Common myeloid progenitor, CD34-positive (primary cell): ENCODE measurements at regions not wholly inside any gene's neighbourhood (a gene's known extent, or its start where the extent isn't known, plus 50 kb on each side); places are given as distances from the start of the nearest gene placed in this dataset.

Experiments
- CTCF ChIA-PET: fragments of 350-600 bp; sonication (Branson Sonifier 250); formaldehyde crosslinking; loops from one replicate; lab custom pipeline; 2021; ENCODE audit warnings: antibody characterized with exemption; lab: Charles Lee
- POLR2A ChIA-PET: fragments of 350-600 bp; sonication (Branson Sonifier 250); formaldehyde crosslinking; loops from one replicate; lab custom pipeline; 2021; ENCODE audit warnings: antibody characterized with exemption; lab: Charles Lee
- DNase-seq, 3 donors: peaks; one replicate each; pipeline versions ENCODE4 v3.0.0 to v3.0.0-alpha.2; 2013
- H3K27ac ChIP-seq, 2 experiments: 1 replicate in 1 of 2; 2 replicates in 1 of 2; pipeline ENCODE4 v1.7.0; 2013; ENCODE audit warnings: inconsistent platforms in 2 of 2, low read length in 2 of 2, mild to moderate bottlenecking in 2 of 2, low read depth in 1 of 2, moderate library complexity in 1 of 2; ENCODE audit not compliant: severe bottlenecking in 2 of 2, insufficient read depth in 1 of 2, poor library complexity in 1 of 2
- H3K27me3 ChIP-seq, 5 experiments: replicated peaks in 2 of 5; 1 replicate in 3 of 5; 2 replicates in 2 of 5; pipeline versions ENCODE4 v1.6.1 to v1.7.0; 2013; ENCODE audit warnings: low read length in 4 of 5, mild to moderate bottlenecking in 2 of 5, moderate library complexity in 2 of 5, inconsistent platforms in 1 of 5; ENCODE audit not compliant: insufficient read depth in 5 of 5, control insufficient read depth in 4 of 5
- H3K36me3 ChIP-seq, 4 experiments: 1 replicate in 2 of 4; 2 replicates in 2 of 4; pipeline versions ENCODE4 v1.6.1 to v1.7.0; 2013; ENCODE audit warnings: low read length in 3 of 4, control low read depth in 1 of 4, mild to moderate bottlenecking in 1 of 4; ENCODE audit not compliant: control insufficient read depth in 4 of 4, insufficient read depth in 4 of 4
- H3K4me1 ChIP-seq, 4 experiments: 1 replicate in 3 of 4; 2 replicates in 1 of 4; pipeline versions ENCODE4 v1.6.1 to v1.7.1; 2013; ENCODE audit warnings: low read length in 3 of 4, mild to moderate bottlenecking in 3 of 4, control low read depth in 1 of 4, inconsistent platforms in 1 of 4, moderate library complexity in 1 of 4; ENCODE audit not compliant: control insufficient read depth in 4 of 4, insufficient read depth in 4 of 4; ENCODE audit errors: control extremely low read depth in 1 of 4
- H3K4me3 ChIP-seq, 7 experiments: 1 replicate in 4 of 7; 2 replicates in 3 of 7; pipeline versions ENCODE4 v1.5.1 to v1.7.0; 2013; ENCODE audit warnings: mild to moderate bottlenecking in 7 of 7, low read length in 6 of 7, moderate library complexity in 6 of 7, inconsistent platforms in 2 of 7, low read depth in 2 of 7, control low read depth in 1 of 7; ENCODE audit not compliant: insufficient read depth in 4 of 7, control insufficient read depth in 1 of 7; ENCODE audit errors: extremely low read depth in 1 of 7
- H3K9me3 ChIP-seq, 5 experiments: 1 replicate in 4 of 5; 2 replicates in 1 of 5; pipeline versions ENCODE4 v1.6.1 to v1.7.1; 2013; ENCODE audit warnings: low read length in 4 of 5, mild to moderate bottlenecking in 2 of 5, inconsistent platforms in 1 of 5, low read depth in 1 of 5, moderate library complexity in 1 of 5; ENCODE audit not compliant: control insufficient read depth in 4 of 5, insufficient read depth in 2 of 5; ENCODE audit errors: control extremely low read depth in 1 of 5
- WGBS: methylation state at CpG from one replicate; pipeline ENCODE4 v1.1.5; 2013; ENCODE audit not compliant: insufficient coverage; 5-methylcytosine and 5-hydroxymethylcytosine counted together

GRCh38 chr2:156883804-156884203 is 373.7 kb upstream of the GALNT5 start:
- 63% methylated on average over 3 of the region's 3 CpGs for WGBS
- H3K4me3 ChIP-seq, result no peak overlapping the region
- H3K9me3 ChIP-seq, result peaks cover 0 to 3% (median 0%) of the 10 kb centered on the region in 5 experiments
- CTCF ChIA-PET, result no interaction called here
- H3K4me1 ChIP-seq, result no peaks in the 10 kb centered on the region
- DNase-seq, result peak in 2 of 3 donors; percentile 61 to 65
- POLR2A ChIA-PET, result no interaction called here
- no peak overlapping the region for H3K27ac ChIP-seq
- no peaks in the 10 kb centered on the region for H3K36me3 ChIP-seq
- H3K27me3 ChIP-seq, result peaks cover 4 to 58% (median 27%) of the 10 kb centered on the region in 5 experiments

- H3K4me1 ChIP-seq, result no peaks in the 10 kb centered on the region
- peaks cover 4 to 59% (median 27%) of the 10 kb centered on the region in 5 experiments for H3K27me3 ChIP-seq
- 100% methylated on average over 2 of the region's 3 CpGs for WGBS
- H3K9me3 ChIP-seq, result peaks cover 0 to 3% (median 0%) of the 10 kb centered on the region in 5 experiments
- ChIA-PET POLR2A (no interaction called here), CTCF (no interaction called here)
- DNase-seq, result no peak
- no peak overlapping the region for H3K27ac ChIP-seq
- no peak overlapping the region for H3K4me3 ChIP-seq
- no peaks in the 10 kb centered on the region for H3K36me3 ChIP-seq
Measured at GRCh38 chr2:156884216-156884615, 373.3 kb upstream of the GALNT5 start.

DNA sequence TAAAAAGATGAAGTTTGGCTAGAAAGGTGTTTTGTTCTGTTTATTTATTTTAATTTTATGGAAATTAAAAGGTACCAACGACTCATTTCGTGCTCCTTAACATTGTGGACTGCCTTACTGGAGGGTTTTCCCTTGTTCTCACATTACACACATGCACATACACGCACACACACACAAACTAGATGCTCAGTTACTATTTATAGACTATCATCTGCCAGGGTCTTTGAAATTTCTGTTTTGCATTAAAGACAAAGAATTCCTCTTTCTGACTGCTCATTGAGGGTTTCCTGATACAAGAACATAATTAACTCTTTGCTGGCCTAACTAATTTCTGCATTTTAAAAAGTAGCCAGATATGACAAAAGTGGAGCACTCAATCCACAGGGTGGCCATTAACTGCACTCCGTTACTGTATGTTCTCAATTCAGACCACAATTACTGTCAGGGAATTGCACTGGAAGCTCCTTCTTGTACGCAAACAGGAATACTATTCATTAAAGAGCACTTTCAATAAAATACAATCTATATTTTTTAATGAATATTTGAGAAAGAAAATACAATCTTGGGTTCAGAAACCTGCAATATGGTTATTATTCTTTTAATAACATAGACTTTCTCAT is 366.9 kb upstream of the GALNT5 start:
- peaks cover 13 to 91% (median 43%) of the 10 kb centered on the region in 5 experiments for H3K27me3 ChIP-seq
- H3K4me3 ChIP-seq, result no peak overlapping the region
- DNase-seq, result no peak
- no peaks in the 10 kb centered on the region for H3K36me3 ChIP-seq
- H3K9me3 ChIP-seq, result no peaks in the 10 kb centered on the region
- H3K27ac ChIP-seq, result no peak overlapping the region
- ChIA-PET POLR2A (no interaction called here), CTCF (no interaction called here)
- 32% methylated on average over 2 of the region's 5 CpGs for WGBS
- H3K4me1 ChIP-seq, result peaks cover 0 to 3% (median 0%) of the 10 kb centered on the region in 4 experiments

- Histone ChIP-seq H3K9me3 (no peaks in the 10 kb centered on the region), H3K27ac (no peak overlapping the region), H3K4me1 (peaks cover 0 to 11% (median 5%) of the 10 kb centered on the region in 4 experiments), H3K4me3 (no peak overlapping the region), H3K27me3 (peaks cover 13 to 82% (median 38%) of the 10 kb centered on the region in 5 experiments), H3K36me3 (no peaks in the 10 kb centered on the region)
- CTCF ChIA-PET, result no interaction called here
- POLR2A ChIA-PET, result no interaction called here
- DNase-seq, result no peak
- WGBS, result no CpG with 5 or more reads among the region's 1 CpG
Measured at GRCh38 chr2:156891609-156892008, 365.9 kb upstream of the GALNT5 start.

- WGBS, result 4% methylated on average over 13 of the region's 14 CpGs
- H3K4me1 ChIP-seq, result peaks cover 0 to 12% (median 6%) of the 10 kb centered on the region in 4 experiments
- no peak overlapping the region for H3K4me3 ChIP-seq
- no peaks in the 10 kb centered on the region for H3K9me3 ChIP-seq
- ChIA-PET POLR2A (no interaction called here), CTCF (interaction anchor here (0.8 to 1.3 kb wide), 2 partner anchors 9 to 443 kb away, joined by 3 read pairs; no protein-coding TSS in a partner anchor)
- H3K36me3 ChIP-seq, result no peaks in the 10 kb centered on the region
- peaks cover 8 to 80% (median 32%) of the 10 kb centered on the region in 5 experiments for H3K27me3 ChIP-seq
- no peak overlapping the region for H3K27ac ChIP-seq
- peak; percentile 27 to 52 (median 50) for DNase-seq
Measured at GRCh38 chr2:156892467-156893281, 364.8 kb upstream of the GALNT5 start.

- 0% methylated on average over 1 of the region's 1 CpG for WGBS
- peaks cover 0 to 12% (median 6%) of the 10 kb centered on the region in 4 experiments for H3K4me1 ChIP-seq
- CTCF ChIA-PET, result no interaction called here
- H3K9me3 ChIP-seq, result peaks cover 0 to 2% (median 0%) of the 10 kb centered on the region in 5 experiments
- no peak overlapping the region for H3K27ac ChIP-seq
- H3K36me3 ChIP-seq, result no peaks in the 10 kb centered on the region
- DNase-seq, result peak; percentile 53 to 89 (median 86)
- H3K27me3 ChIP-seq, result peaks cover 0 to 79% (median 29%) of the 10 kb centered on the region in 5 experiments
- POLR2A ChIA-PET, result no interaction called here
- H3K4me3 ChIP-seq, result no peak overlapping the region
Measured at GRCh38 chr2:156896294-156896693, 361.2 kb upstream of the GALNT5 start.

DNA sequence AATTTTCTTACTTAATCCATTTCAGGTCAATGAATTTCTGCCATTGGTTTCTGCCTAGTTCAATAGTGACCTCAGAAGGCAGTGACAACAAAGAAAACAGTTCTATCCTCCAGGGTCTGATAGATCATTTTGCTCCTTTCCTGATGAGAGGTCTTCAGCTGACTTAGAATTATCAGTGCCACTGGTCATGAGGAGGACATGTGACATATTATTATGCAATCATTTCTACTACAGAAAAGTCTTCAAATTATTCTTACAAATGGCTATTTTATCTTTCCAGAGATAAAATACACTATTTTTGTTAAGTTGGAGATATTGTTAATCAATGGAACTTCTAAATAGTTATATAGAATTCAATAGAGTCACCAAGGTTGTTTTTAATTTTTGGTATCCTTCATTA is 360.0 kb upstream of the GALNT5 start:
- ChIA-PET POLR2A (no interaction called here), CTCF (no interaction called here)
- Histone ChIP-seq H3K27ac (no peak overlapping the region), H3K4me3 (no peak overlapping the region), H3K9me3 (peaks cover 0 to 6% (median 1%) of the 10 kb centered on the region in 5 experiments), H3K36me3 (no peaks in the 10 kb centered on the region), H3K27me3 (peaks cover 0 to 75% (median 28%) of the 10 kb centered on the region in 5 experiments), H3K4me1 (peaks cover 0 to 12% (median 6%) of the 10 kb centered on the region in 4 experiments)
- no peak for DNase-seq
